22Rv1 (cell line): ENCODE measurements at regions not wholly inside any gene's neighbourhood (a gene's known extent, or its start where the extent isn't known, plus 50 kb on each side); places are given as distances from the start of the nearest gene placed in this dataset.

ENCODE experiments used
- CTCF ChIP-seq: fragments of 450-650 bp; IDR thresholded peaks from 2 replicates; pipeline ENCODE4 v1.5.1; 2017; ENCODE audit warnings: mild to moderate bottlenecking
- ZFX ChIP-seq: fragments of 450-650 bp; IDR thresholded peaks from 2 replicates; pipeline ENCODE4 v1.6.1; 2017; ENCODE audit warnings: antibody characterized with exemption, borderline replicate concordance

- TF ChIP-seq CTCF, result no peak
- no peak for TF ChIP-seq ZFX
Measured at GRCh38 chr11:97756571-97757335, 1264.0 kb upstream of the CNTN5 start.
